HuH-7 (cell line): ENCODE measurements at regions not wholly inside any gene's neighbourhood (a gene's known extent, or its start where the extent isn't known, plus 50 kb on each side); places are given as distances from the start of the nearest gene placed in this dataset.
"Not testable (repeated sequence)": the region's sequence is repeated elsewhere in the genome, so short reads cannot be mapped to it uniquely, and the experiment has no call there.

Source experiments
- DNase-seq: peaks from one replicate; pipeline ENCODE4 v3.0.0; 2011; ENCODE audit warnings: low spot score

GRCh38 chr1:148386031-148386398 is 97.1 kb downstream of the PPIAL4G start:
- not testable (repeated sequence) for DNase-seq

DNA sequence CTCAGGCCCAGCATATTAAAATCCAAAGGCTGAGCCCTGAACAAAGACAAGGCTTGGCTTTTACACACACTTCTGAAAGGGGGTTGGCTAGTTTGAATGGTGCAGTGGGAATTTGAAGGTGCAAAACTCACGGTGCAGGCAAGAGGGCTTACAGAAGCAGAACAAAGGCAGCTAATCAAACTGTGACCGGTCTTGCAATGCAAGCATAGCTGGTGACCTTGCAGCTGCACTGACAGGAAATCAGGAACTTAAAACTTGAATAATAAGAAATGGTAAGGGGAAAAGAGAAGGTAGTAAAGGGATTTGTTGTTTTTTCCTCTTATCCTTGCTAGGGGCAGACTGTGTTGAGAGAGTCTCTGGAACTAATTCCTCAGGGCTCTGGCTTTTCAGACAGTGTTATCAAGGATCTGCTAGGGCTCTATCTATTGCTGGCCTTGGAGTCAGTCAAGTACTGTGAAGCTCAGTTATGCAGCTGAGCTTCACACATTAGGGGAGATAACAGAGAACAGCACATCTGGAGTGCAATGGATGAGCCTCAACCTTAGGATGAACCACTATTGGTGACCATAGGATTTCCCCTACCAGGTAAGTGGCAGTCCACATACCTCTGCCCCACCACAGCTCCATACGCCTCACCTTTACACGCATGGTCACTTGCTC is 97.6 kb downstream of the PPIAL4G start:
- DNase-seq: no peak

DNA sequence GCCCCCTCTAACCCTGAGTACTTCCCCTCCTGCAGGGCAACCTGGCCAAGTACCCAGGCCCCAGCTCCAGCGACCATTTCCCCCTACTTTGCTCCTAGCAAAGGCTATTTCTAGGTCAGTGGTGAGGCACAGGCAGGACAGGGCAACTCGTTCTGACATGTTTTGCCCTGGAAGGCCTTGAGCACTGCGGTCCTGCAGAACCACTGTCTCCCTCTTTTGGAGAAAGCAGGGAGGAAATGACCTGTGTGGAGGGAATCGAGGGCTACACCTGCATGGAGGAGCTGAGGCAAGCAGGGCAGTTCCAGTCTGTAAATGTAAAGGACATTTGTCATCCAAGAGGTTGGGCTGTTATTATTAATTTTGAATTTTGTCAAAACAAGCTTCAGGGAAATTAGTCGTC is 99.1 kb downstream of the PPIAL4G start:
- DNase-seq: no peak

DNA sequence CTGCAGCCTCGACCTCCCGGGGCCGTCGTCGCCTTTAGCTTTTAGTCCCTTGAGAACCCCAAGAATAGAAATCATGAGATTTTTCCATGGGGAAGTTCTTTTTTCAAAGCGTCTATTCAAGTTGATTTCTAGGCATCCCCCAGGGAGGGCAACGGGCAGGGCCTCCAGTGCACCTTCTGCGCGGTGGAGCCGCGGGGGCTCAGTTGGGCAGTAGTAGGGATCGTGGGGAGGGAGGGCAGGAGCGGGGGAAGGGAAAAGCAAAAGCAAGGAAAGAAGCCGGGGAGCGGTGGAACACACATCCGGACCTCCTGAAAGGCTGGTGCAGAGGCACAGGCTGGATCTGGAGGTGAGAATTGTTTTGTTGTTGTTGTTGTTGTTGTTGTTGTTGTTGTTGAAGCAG is 103.4 kb downstream of the PPIAL4G start:
- DNase-seq: no peak

DNA sequence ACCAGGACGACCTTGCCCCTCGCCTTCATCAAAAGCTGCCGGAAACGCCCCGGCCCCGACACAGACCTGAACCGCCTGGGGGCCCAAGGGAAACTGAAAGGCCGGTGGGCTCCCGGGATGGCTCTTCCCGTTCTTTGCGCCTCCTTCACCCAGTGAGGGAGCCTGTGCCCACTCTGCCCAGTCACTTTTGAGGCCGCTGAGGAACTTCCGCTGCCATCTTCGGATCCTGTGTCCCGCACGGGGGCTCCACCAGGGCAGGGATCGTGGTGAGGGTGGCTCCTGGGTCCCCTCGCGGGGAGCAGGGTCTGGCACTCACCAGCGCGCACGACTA is 104.0 kb downstream of the PPIAL4G start:
- no peak for DNase-seq

DNA sequence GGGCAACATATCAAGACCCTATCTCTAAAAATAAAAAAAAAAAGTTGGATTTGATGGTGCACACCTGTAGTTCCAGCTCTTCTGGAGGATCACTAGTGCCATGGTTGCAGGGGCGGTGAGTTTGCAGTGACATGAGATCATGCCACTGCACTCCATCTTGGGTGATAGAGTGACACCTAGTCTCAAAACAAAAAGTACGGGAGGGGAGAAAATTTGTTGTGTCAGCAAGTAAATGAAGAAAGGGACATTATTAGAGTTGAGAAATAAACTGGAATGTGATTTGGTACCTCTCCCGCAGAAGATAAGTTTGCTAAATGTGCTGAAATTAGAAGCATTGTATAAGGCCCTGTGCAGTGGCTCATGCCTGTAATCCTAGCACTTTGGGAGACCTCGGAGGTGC is 105.1 kb downstream of the PPIAL4G start:
- not testable (repeated sequence) for DNase-seq

GRCh38 chr1:148377045-148377444 is 106.1 kb downstream of the PPIAL4G start:
- not testable (repeated sequence) for DNase-seq

- DNase-seq: no peak
Observed at GRCh38 chr1:148374101-148374500, 109.0 kb downstream of the PPIAL4G start.

DNA sequence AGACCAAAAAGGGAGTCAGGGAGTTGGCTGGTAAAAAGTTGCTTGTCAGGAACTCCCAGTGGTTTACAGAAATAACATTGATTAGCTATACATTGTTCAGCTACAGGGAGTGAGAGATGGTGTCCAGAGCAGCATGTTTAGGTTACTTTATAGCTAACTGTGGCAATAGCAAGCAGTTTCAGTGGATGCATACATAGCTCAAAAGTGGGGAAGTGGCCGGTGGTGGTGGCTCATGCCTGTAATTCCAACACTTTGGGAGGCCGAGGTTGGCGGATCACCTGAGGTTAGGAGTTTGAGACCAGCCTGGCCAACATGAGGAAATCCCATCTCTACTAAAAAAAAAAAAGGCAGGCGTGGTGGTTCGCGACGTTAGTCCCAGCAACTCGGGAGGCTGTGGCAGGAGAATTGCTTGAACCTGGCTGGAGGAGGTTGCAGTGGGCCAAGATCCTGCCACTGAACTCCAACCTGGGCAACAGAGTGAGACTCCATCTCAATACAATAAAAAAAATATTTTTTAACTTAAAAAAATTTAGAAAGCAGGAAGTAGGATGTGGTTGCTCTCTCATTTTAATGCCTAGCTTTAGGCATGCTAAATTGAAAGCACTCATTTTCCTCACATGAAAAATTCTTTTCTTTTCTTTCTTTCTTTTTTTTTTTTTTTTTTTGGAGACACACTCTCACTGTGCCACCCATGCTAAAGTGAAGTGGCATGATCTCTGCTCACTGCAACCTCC is 109.7 kb downstream of the PPIAL4G start:
- no peak for DNase-seq

DNA sequence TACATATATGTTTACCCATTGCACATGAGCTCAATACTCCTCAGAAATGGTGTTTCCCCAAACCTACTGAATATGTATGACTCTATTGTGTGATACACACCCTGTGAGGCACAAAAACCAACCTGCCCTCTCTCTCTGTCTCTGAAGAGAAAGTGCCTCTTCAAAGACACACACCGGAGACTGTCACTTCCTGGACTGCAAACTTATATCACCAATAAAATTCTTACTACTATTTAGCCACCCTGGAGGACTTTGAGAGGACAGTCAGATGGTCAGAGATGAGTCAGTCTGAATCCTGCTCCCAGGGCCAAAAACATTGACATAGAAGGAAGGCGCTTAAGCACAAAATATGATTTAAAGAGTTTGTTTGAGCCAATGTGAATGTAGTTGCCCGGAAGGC is 110.4 kb downstream of the PPIAL4G start:
- DNase-seq: no peak

- DNase-seq: not testable (repeated sequence)
Observed at GRCh38 chr1:148372051-148372726, 110.9 kb downstream of the PPIAL4G start.

- peak; percentile 87 for DNase-seq
Observed at GRCh38 chr1:148371551-148371994, 111.5 kb downstream of the PPIAL4G start.

DNA sequence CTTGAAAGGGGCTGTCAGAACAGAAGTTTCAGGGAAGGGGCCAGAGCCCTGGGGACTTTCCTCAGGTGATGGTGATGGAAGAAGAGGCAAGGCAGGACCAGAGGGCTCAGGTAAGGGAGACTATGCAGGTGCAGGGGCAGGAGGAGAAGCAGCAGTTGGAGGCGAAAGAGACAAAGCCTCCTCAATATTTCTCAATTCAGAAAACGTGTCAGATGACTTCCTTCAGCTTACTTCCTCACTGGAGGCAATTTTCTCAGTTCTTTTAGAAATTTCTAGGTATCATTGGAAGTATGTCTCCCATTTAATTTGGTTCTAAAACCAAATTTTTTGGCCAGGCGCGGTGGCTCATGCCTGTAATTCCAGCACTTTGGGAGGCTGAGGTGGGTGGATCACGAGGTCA is 112.4 kb downstream of the PPIAL4G start:
- DNase-seq: not testable (repeated sequence)

DNA sequence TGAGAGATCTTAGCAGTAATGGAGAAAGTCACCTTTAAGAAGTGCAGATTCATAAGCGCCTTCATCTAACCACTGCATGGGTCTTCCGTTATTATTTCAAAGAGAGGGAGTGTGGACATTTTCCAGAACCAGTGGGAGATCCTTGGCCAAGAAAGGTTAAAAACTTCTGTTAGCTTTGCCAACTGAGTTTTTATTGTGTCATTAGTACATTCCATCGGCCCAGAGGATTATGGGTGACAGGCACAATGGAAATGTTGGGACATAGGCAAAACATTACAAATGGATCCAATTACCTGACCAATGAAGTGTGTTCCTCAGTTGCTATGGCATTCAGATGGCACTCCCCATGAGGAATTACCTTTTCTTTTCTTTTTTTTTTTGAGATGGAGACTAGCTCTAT is 115.5 kb downstream of the PPIAL4G start:
- no peak for DNase-seq

GRCh38 chr1:148366136-148366753 is 116.9 kb downstream of the PPIAL4G start:
- DNase-seq: not testable (repeated sequence)

DNA sequence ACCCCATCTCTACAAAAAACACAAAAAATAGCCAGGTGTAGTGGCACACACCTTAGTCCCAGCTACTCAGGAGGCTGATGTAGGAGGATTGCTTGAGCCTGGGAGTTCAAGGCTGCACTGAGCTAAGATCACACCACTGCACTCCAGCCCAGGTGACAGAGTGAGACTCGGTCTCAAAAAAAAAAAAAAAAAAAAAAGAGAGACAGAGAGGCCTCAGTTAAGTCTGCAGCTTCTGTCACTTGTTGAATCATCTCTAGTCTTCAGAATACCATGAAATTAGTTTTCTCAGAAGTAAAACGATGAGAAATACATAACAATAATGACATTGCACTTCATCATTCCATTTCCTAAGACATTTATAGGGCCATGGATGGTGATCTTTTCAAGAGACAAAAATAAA is 118.0 kb downstream of the PPIAL4G start:
- not testable (repeated sequence) for DNase-seq

GRCh38 chr1:148363979-148364378 is 119.1 kb downstream of the PPIAL4G start:
- not testable (repeated sequence) for DNase-seq

DNA sequence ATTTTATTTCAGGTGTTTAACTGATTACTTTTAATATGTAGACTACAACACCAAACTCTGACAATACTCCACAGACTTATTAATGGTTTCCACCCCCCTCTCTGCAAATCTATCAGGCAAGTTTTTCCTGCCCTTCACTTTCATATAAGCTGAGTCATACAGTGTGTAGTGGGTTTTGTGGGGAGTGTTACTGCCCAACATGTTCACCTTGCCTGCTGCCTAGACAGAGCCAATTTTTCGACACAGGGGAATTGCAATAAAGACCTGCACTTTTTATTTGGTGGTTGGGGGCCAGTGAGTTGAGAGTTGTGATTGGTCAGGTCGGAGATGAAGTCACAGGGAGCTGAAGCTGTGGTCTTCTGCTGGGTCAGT is 119.7 kb downstream of the PPIAL4G start:
- no peak for DNase-seq

GRCh38 chr1:148362626-148363438 is 120.3 kb downstream of the PPIAL4G start:
- no peak for DNase-seq

DNA sequence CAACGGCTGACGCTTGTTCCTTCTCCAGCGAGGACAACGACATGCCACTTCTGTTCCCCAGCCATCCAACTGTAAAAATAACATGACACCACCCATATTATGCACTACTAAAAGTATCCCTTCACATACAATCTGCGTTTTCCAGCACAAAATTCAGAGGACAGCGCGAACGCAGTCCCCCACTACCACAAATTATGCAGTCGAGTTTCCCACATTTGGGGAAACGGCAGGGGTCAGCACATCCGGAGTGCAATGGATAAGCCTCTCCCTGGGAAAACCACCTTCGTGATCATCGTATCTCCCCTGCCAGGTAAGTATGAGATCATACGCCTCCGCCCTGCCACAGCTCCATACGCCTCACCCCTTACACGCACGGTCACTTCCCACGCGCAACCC is 120.9 kb downstream of the PPIAL4G start:
- DNase-seq: no peak

DNA sequence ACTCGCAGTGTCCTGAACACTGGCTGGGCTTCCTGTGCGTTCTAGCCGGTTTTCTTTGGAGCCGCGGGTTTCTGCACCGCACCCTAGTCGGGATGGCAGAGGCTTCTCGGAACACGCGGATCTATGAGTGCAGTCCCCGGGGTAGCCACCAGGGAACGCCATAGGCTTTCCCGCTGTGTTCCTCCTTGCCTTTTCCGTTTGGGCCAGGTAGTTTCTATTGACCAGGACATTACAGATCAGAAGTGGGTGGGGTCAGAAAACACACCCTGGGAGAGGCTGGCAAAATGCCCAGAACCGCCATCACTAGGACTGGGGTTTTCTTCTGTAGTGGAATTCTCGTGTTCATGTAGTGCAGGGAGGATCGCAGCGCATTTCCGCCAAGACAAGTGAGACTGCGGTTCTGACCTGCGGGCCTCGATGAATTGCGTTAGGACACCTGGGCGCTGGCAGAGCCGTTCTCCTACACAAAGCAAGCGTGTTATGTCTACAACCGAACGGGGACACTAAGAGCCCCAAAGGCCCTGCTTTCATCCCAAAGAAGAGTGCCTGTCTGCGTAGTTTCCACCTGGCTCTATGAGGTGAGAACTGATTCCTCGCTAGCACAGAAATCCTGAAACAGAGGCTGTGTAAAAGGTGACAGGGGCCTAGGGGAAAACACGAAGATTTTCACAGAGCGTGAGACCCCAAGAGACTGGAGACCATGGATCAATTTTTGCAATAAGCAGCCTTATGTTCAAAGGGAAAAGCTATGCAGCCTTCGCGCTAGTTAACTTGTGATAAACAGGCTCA is 121.5 kb downstream of the PPIAL4G start:
- DNase-seq: not testable (repeated sequence)
